ENCODE measurements at regions not wholly inside any gene's neighbourhood (a gene's known extent, or its start where the extent isn't known, plus 50 kb on each side); places are given as distances from the start of the nearest gene placed in this dataset.
A peak's percentile ranks its signal among the peaks of the same experiment; 100 is the strongest.

GRCh38 chr14:22276913-22277816 is 311.9 kb downstream of the DAD1 start:
- TF ChIP-seq CTCF (conservative IDR thresholded peaks at IDR 0.05 in 1 of 2, IDR thresholded peaks at IDR 0.05 in 1 of 2; ENCODE audit: extremely low read depth in 1 of 2, insufficient read depth in 1 of 2, low read depth in 1 of 2, low read length in 2 of 2) (peak; percentile 63 to 78), EZH2 (IDR thresholded peaks at IDR 0.05; ENCODE audit: borderline replicate concordance, low read length) (no peak)
